Activated CD4-positive, alpha-beta T cell treated with anti-CD3 and anti-CD28 coated beads, Interleukin-2, amount 10 ng/mL, durations not matched to agents 24 days and 14 days (primary cell): ENCODE measurements at regions not wholly inside any gene's neighbourhood (a gene's known extent, or its start where the extent isn't known, plus 50 kb on each side); places are given as distances from the start of the nearest gene placed in this dataset.
"Not testable (repeated sequence)": the region's sequence is repeated elsewhere in the genome, so short reads cannot be mapped to it uniquely, and the experiment has no call there.

Experiments used
- DNase-seq: peaks from one replicate; pipeline ENCODE4 v3.0.0; 2022
- H3K27ac Mint-ChIP-seq: one replicate; pipeline ENCODE4 v1.8.0; 2022; ENCODE audit warnings: mild to moderate bottlenecking, mixed read lengths
- H3K27me3 Mint-ChIP-seq: one replicate; pipeline ENCODE4 v1.8.0; 2022; ENCODE audit warnings: mixed read lengths
- H3K36me3 Mint-ChIP-seq: one replicate; pipeline ENCODE4 v1.8.0; 2022; ENCODE audit warnings: low read depth, mild to moderate bottlenecking, mixed read lengths
- H3K4me1 Mint-ChIP-seq: one replicate; pipeline ENCODE4 v1.8.0; 2021; ENCODE audit warnings: mixed read lengths
- H3K4me3 Mint-ChIP-seq: one replicate; pipeline ENCODE4 v1.8.0; 2022; ENCODE audit warnings: mild to moderate bottlenecking, moderate library complexity, mixed read lengths
- H3K9me3 Mint-ChIP-seq: one replicate; pipeline ENCODE4 v1.8.0; 2021; ENCODE audit warnings: mixed read lengths
- intact Hi-C: fragments of 100-400 bp; cut with micrococcal nuclease; formaldehyde crosslinking; loops from one replicate; pipeline ENCODE4 v1.15.1; 2023

DNA sequence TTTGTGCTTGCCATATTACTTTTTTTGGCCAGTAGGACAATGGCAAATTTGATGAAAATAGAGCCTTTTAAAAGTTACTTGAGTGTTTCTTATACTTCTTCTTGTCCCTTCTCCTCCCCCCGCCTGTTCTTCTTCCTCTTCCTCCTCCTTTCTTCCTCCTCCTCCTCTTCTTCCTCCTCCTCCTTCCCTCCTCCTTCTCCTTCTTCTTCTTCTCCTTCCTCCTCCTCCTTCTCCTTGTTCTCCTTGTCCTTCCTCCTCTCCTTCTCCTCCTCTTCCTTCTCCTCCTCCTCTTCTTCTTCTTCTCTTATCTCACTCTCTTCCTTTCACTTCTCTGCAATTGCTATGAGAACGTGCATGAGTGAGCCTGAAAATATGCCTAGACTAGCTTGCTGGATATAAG is 466.2 kb upstream of the NR5A2 start:
- Mint-ChIP-seq H3K4me1 (no peaks in the 10 kb centered on the region), H3K27me3 (peaks cover 16% of the 10 kb centered on the region), H3K36me3 (no peaks in the 10 kb centered on the region), H3K9me3 (no peaks in the 10 kb centered on the region), H3K27ac (no peak overlapping the region), H3K4me3 (no peak overlapping the region)
- intact Hi-C loops = no loop called here
- DNase-seq = no peak

DNA sequence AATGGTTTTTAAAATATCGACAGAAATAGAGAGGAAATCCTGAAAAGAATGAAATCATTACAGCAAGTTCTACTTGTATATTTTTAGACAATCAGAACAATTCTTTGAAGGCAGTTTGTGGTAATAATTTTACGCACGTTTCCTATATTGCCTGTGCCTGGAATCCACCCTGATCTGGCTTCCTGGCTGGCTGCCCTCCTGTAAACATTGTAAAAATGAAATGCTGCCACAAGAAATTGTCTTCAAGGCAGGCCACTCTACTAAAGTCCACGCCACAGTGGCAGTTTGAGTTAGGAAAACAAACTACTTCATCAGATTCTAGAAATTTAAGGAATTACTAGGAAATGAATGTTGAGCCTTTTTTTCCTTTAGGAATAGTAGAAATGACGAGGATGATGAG is 454.5 kb upstream of the NR5A2 start:
- Mint-ChIP-seq H3K27me3 (peaks cover 7% of the 10 kb centered on the region), H3K4me1 (no peaks in the 10 kb centered on the region), H3K36me3 (no peaks in the 10 kb centered on the region), H3K9me3 (no peaks in the 10 kb centered on the region), H3K27ac (no peak overlapping the region), H3K4me3 (no peak overlapping the region)
- intact Hi-C loops = no loop called here
- no peak for DNase-seq

DNA sequence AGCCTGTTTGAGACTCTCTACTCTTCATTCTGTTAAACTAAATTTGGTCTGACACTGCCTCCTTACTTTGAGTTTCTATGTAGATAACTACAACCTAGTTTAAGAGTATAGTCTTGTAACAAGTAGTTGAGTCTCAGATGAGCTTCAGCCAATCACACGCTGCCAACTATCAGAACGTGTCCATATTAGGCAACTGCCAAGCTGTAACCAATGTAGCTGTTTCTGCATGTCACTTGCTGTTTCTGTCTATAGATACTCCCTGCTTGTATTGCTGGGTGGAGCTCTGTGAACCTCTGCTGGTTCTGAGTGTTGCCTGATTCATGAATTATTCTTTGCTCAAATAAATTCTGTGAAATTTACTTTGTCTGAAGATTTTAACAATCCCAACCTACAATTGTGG is 452.6 kb upstream of the NR5A2 start:
- intact Hi-C loops = no loop called here
- H3K27me3 Mint-ChIP-seq = peaks cover 5% of the 10 kb centered on the region
- H3K4me3 Mint-ChIP-seq = no peak overlapping the region
- no peak overlapping the region for H3K27ac Mint-ChIP-seq
- no peak for DNase-seq
- H3K4me1 Mint-ChIP-seq = no peaks in the 10 kb centered on the region
- no peaks in the 10 kb centered on the region for H3K9me3 Mint-ChIP-seq
- no peaks in the 10 kb centered on the region for H3K36me3 Mint-ChIP-seq

GRCh38 chr1:199580300-199580699 is 447.2 kb upstream of the NR5A2 start:
- H3K4me3 Mint-ChIP-seq = no peak overlapping the region
- no peaks in the 10 kb centered on the region for H3K4me1 Mint-ChIP-seq
- no peaks in the 10 kb centered on the region for H3K36me3 Mint-ChIP-seq
- H3K9me3 Mint-ChIP-seq = no peaks in the 10 kb centered on the region
- no peak overlapping the region for H3K27ac Mint-ChIP-seq
- H3K27me3 Mint-ChIP-seq = peaks cover 10% of the 10 kb centered on the region
- intact Hi-C loops = no loop called here
- DNase-seq = no peak

DNA sequence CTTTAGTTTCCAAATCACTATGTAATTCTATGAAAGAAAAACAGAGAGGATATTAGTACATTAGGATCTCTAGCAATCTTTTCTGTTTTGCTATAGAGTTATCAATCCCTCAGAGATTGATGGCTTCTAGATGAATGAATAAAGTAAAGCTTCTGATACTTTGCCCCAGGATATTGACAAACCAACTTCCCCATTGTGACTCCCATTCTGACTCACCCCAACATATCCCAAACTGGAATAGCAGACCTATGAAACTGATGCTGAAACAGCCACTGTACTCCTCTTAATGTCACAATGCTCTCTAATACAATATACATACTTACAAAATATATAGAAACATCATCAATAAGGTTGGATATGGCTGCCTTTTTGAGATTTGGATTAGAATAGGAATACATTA is 442.1 kb upstream of the NR5A2 start:
- DNase-seq = no peak

GRCh38 chr1:199590708-199591107 is 436.8 kb upstream of the NR5A2 start:
- Mint-ChIP-seq H3K4me1 (peaks cover 9% of the 10 kb centered on the region), H3K27me3 (peaks cover 4% of the 10 kb centered on the region), H3K9me3 (no peaks in the 10 kb centered on the region), H3K4me3 (no peak overlapping the region), H3K36me3 (no peaks in the 10 kb centered on the region), H3K27ac (no peak overlapping the region)
- intact Hi-C loops = no loop called here
- no peak for DNase-seq

More for the DNA sequence above, 442.1 kb upstream of the NR5A2 start:
- Mint-ChIP-seq H3K27me3 (peaks cover 10% of the 10 kb centered on the region), H3K4me1 (peaks cover 3% of the 10 kb centered on the region), H3K36me3 (no peaks in the 10 kb centered on the region), H3K27ac (no peak overlapping the region), H3K4me3 (no peak overlapping the region), H3K9me3 (no peaks in the 10 kb centered on the region)
- intact Hi-C loops = no loop called here

DNA sequence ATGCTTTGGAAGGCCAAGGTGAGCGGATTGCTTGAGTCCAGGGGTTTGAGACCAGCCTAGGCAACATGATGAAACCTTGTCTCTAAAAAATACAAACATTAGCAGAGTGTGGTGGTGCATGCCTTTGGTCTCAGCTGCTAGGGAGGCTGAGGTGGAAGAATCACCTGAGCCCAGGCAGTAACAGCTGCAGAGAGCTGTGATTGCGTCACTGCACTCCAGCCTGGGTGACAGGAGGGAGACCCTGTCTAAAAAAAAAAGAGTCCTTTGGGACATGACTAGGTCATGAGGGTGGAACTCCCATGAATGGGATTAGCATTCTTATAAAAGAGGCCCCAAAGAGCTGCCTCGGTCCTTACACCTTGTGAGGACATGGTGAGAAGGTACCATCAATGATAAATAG is 436.0 kb upstream of the NR5A2 start:
- no peak for DNase-seq
- Mint-ChIP-seq H3K9me3 (no peaks in the 10 kb centered on the region), H3K27me3 (peaks cover 4% of the 10 kb centered on the region), H3K27ac (no peak overlapping the region), H3K4me1 (peaks cover 9% of the 10 kb centered on the region), H3K4me3 (no peak overlapping the region), H3K36me3 (no peaks in the 10 kb centered on the region)
- intact Hi-C loops = no loop called here

GRCh38 chr1:199593475-199593874 is 434.0 kb upstream of the NR5A2 start:
- no peaks in the 10 kb centered on the region for H3K9me3 Mint-ChIP-seq
- intact Hi-C loops = no loop called here
- no peak for DNase-seq

DNA sequence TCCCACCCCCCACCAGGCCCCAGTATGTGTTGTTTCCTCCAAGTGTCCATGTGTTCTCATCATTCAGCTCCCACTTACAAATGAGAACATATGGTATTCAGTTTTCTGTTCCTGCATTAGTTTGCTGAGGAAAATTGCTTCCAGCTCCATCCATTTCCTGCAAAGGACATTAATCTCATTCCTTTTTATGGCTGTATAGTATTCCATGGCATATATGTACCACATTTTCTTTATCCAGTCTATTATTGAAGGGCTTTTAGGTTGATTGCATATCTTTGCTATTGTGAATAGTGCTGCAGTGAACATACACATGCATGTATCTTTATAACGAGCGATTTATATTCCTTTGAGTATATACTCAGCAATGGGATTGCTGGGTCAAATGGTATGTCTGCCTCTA is 431.1 kb upstream of the NR5A2 start:
- H3K36me3 Mint-ChIP-seq, intact Hi-C loops, H3K27ac Mint-ChIP-seq, H3K27me3 Mint-ChIP-seq, H3K4me3 Mint-ChIP-seq, DNase-seq, H3K4me1 Mint-ChIP-seq, H3K9me3 Mint-ChIP-seq: not testable (repeated sequence)

More at GRCh38 chr1:199593475-199593874, 434.0 kb upstream of the NR5A2 start:
- Mint-ChIP-seq H3K4me3 (no peak overlapping the region), H3K4me1 (peaks cover 9% of the 10 kb centered on the region), H3K27me3 (peaks cover 4% of the 10 kb centered on the region), H3K27ac (no peak overlapping the region), H3K36me3 (no peaks in the 10 kb centered on the region)

GRCh38 chr1:199597152-199597551 is 430.4 kb upstream of the NR5A2 start:
- H3K36me3 Mint-ChIP-seq = no peaks in the 10 kb centered on the region
- H3K27me3 Mint-ChIP-seq = peaks cover 4% of the 10 kb centered on the region
- peaks cover 2% of the 10 kb centered on the region for H3K9me3 Mint-ChIP-seq
- H3K4me3 Mint-ChIP-seq = no peak overlapping the region
- intact Hi-C loops = no loop called here
- no peak for DNase-seq
- no peak overlapping the region for H3K27ac Mint-ChIP-seq
- no peaks in the 10 kb centered on the region for H3K4me1 Mint-ChIP-seq

DNA sequence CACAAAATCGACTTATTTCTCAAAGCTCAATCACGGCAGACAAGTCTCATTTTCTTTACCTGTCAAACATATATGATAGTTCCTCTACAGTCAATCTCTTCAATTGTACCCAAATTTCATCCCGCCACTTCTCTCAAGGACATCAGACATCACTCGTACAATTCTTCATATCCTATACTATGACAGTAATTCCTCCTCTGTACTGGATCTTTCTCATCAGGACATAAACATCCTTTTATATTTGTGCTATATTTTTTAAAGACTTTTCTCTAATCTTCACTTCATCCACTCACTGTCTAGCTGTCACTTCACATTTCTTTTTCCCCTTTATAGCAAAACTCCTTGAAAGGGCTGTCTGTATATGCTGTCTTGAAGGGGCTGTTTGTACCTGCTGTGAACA is 419.1 kb upstream of the NR5A2 start:
- H3K9me3 Mint-ChIP-seq = no peaks in the 10 kb centered on the region
- H3K27ac Mint-ChIP-seq = no peak overlapping the region
- intact Hi-C loops = no loop called here
- H3K4me1 Mint-ChIP-seq = no peaks in the 10 kb centered on the region
- H3K27me3 Mint-ChIP-seq = peaks cover under 1% of the 10 kb centered on the region
- no peak for DNase-seq
- H3K4me3 Mint-ChIP-seq = no peak overlapping the region
- H3K36me3 Mint-ChIP-seq = no peaks in the 10 kb centered on the region

DNA sequence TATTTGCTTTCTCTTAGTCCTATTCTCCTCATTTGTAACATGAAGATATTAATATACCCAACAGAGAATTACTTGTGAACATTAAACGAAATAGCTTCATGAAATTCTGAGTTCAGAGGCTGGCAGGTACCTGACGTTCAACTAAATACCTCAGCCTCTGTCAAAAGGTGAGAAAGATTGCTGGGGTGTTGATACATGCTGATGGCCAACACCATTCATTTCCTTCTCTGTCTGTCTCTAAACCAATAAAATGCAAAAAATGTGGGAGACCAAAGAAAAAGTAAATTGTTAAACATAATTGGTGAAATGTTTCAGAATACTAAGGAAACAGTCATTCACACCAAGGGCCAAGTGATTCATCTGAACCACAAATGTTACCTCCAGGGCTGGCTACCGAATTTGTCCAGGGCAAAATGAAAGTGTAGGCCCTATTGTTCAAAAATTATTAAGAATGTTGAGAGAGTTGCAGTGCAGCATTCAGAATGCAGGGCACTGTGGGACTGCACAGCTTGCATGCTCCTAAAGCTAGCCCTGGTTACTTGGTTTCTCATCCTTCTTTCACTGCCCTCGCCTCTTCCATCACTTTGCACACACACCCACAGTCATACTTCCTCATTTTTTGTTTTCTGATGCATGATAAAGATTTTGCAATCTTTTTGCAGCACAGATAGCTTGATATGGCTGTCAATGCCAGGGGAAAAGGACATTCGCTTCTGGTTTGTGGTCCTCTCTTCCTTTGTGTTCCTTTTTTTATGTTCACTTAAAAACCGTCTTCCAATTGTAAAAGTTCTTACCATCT is 414.3 kb upstream of the NR5A2 start:
- H3K4me1 Mint-ChIP-seq = no peaks in the 10 kb centered on the region
- H3K27ac Mint-ChIP-seq = no peak overlapping the region
- peaks cover 4% of the 10 kb centered on the region for H3K27me3 Mint-ChIP-seq
- no peaks in the 10 kb centered on the region for H3K36me3 Mint-ChIP-seq
- H3K9me3 Mint-ChIP-seq = no peaks in the 10 kb centered on the region
- H3K4me3 Mint-ChIP-seq = no peak overlapping the region
- intact Hi-C loops = no loop called here
- no peak for DNase-seq

DNA sequence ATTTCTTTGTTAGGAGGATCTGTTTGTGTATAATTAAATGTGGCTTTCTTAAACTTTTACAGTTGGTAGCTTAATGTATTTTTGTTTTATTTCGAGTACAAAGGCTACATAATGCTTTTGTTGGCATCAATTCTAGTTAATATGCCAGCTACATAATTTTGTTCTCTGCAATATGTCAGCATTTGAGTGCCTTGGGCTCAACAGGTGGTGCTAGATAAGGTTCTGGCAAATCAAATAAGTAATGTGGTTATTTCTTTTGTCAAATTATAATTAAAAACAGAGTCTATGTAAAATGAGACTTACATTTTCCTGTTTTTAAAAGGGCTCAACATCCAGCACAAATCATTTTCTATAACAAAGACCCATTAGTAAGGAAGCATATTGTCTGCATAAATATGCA is 410.6 kb upstream of the NR5A2 start:
- DNase-seq = no peak
- intact Hi-C loops = no loop called here
- Mint-ChIP-seq H3K4me1 (no peaks in the 10 kb centered on the region), H3K27me3 (peaks cover 4% of the 10 kb centered on the region), H3K36me3 (no peaks in the 10 kb centered on the region), H3K27ac (no peak overlapping the region), H3K4me3 (no peak overlapping the region), H3K9me3 (no peaks in the 10 kb centered on the region)

DNA sequence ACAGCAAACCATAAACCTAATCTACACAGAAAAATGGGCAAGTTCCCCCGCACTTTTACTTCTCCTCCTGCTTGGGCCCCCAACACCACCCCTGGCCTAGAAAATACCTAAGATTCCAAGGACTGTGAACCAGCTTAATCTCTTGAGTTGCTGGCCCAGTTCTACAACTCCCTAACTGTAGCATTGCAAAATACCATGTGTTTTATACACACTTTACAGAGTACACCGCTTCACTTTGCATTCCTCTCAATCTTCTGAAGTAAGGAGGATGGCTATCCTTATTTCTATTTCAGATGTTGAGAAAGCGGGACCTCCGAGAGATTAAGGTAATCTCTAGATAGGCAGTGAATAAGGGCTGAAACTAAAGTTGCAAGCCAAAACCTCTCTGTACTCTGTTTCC is 408.3 kb upstream of the NR5A2 start:
- no peak overlapping the region for H3K27ac Mint-ChIP-seq
- no peaks in the 10 kb centered on the region for H3K36me3 Mint-ChIP-seq
- intact Hi-C loops = no loop called here
- H3K9me3 Mint-ChIP-seq = no peaks in the 10 kb centered on the region
- H3K4me3 Mint-ChIP-seq = no peak overlapping the region
- H3K4me1 Mint-ChIP-seq = no peaks in the 10 kb centered on the region
- H3K27me3 Mint-ChIP-seq = no peaks in the 10 kb centered on the region
- DNase-seq = no peak

GRCh38 chr1:199626228-199626627 is 401.3 kb upstream of the NR5A2 start:
- DNase-seq, H3K27me3 Mint-ChIP-seq, intact Hi-C loops, H3K4me3 Mint-ChIP-seq, H3K36me3 Mint-ChIP-seq, H3K4me1 Mint-ChIP-seq, H3K27ac Mint-ChIP-seq, H3K9me3 Mint-ChIP-seq: not testable (repeated sequence)
